ENCODE measurements at regions not wholly inside any gene's neighbourhood (a gene's known extent, or its start where the extent isn't known, plus 50 kb on each side); places are given as distances from the start of the nearest gene placed in this dataset.

- H3K4me1 ChIP-seq: no peaks in the 10 kb centered on the region
- no peak for ATAC-seq
- no peak overlapping the region for H3K4me3 ChIP-seq
- WGBS, 2 donors: 41 to 94% methylated on average over 1 of the region's 1 CpG
- no peaks in the 10 kb centered on the region for H3K9me3 ChIP-seq
- no peak for DNase-seq
- TF ChIP-seq CTCF (IDR thresholded peaks at IDR 0.05): no peak
- intact Hi-C loops (cut with DNase I): no loop called here
- no peak overlapping the region for H3K27ac ChIP-seq
- no peaks in the 10 kb centered on the region for H3K36me3 ChIP-seq
- peaks cover 0 to 18% (median 0%) of the 10 kb centered on the region in 7 donors for H3K27me3 ChIP-seq
Measured at GRCh38 chr7:131787101-131787500, 230.7 kb upstream of the PODXL start.

- DNase-seq (no peak), ATAC-seq (no peak)
- 49 to 65% methylated on average over 2 of the region's 2 CpGs for WGBS, 2 donors
- intact Hi-C loops (cut with DNase I): no loop called here
- H3K4me1 ChIP-seq: no peaks in the 10 kb centered on the region
- peaks cover 0 to 24% (median 4%) of the 10 kb centered on the region in 7 donors for H3K27me3 ChIP-seq
- no peaks in the 10 kb centered on the region for H3K9me3 ChIP-seq
- H3K27ac ChIP-seq: no peak overlapping the region
- H3K4me3 ChIP-seq: no peak overlapping the region
- no peak for TF ChIP-seq CTCF (IDR thresholded peaks at IDR 0.05)
- no peaks in the 10 kb centered on the region for H3K36me3 ChIP-seq
Measured at GRCh38 chr7:131786204-131786603, 229.8 kb upstream of the PODXL start.

GRCh38 chr7:131778601-131779000, 222.2 kb upstream of the PODXL start:
- WGBS, 2 donors: 91 to 95% methylated on average over 2 of the region's 2 CpGs
- H3K4me3 ChIP-seq: no peak overlapping the region
- no peaks in the 10 kb centered on the region for H3K36me3 ChIP-seq
- H3K27ac ChIP-seq: no peak overlapping the region
- TF ChIP-seq CTCF (IDR thresholded peaks at IDR 0.05): no peak
- ATAC-seq (no peak), DNase-seq (no peak)
- intact Hi-C loops (cut with DNase I): no loop called here
- H3K4me1 ChIP-seq: no peaks in the 10 kb centered on the region
- H3K27me3 ChIP-seq: peaks cover 0 to 21% (median 5%) of the 10 kb centered on the region in 7 donors
- H3K9me3 ChIP-seq: no peaks in the 10 kb centered on the region

GRCh38 chr7:131774419-131775220, 218.2 kb upstream of the PODXL start:
- H3K36me3 ChIP-seq: no peaks in the 10 kb centered on the region
- no peaks in the 10 kb centered on the region for H3K4me1 ChIP-seq
- no peak overlapping the region for H3K4me3 ChIP-seq
- no peaks in the 10 kb centered on the region for H3K9me3 ChIP-seq
- no peak for TF ChIP-seq CTCF (IDR thresholded peaks at IDR 0.05)
- no peak overlapping the region for H3K27ac ChIP-seq
- intact Hi-C loops (cut with DNase I): no loop called here
- ATAC-seq: no peak
- peaks cover 0 to 14% (median 5%) of the 10 kb centered on the region in 7 donors for H3K27me3 ChIP-seq
- 60 to 66% methylated on average over 10 of the region's 10 CpGs for WGBS, 2 donors
- no peak for DNase-seq
